Body of pancreas (tissue), 4 donors: ENCODE measurements at regions not wholly inside any gene's neighbourhood (a gene's known extent, or its start where the extent isn't known, plus 50 kb on each side); places are given as distances from the start of the nearest gene placed in this dataset.

Experiments
- ATAC-seq: fragments of 150-250 bp; one replicate; pipeline ENCODE4 v1.9.1; 2016
- DNase-seq, 4 donors: peaks; one replicate each; pipeline ENCODE4 v3.0.0-alpha.2; 2019
- H3K27ac ChIP-seq, 4 donors: fragments of 200-600 bp; sonication (generic); 1 replicate in 3 of 4; 2 replicates in 1 of 4; pipeline versions ENCODE4 v1.5.1 to v1.6.1; 2016 to 2019; ENCODE audit warnings: mild to moderate bottlenecking in 1 of 4, mixed read lengths in 1 of 4, moderate library complexity in 1 of 4
- H3K27me3 ChIP-seq, 2 donors: fragments of 200-600 bp; sonication (generic); one replicate each; pipeline ENCODE4 v1.6.0; 2016; ENCODE audit warnings: mild to moderate bottlenecking in 1 of 2
- H3K36me3 ChIP-seq, 2 donors: fragments of 200-600 bp; sonication (generic); replicated peaks in 1 of 2; 2 replicates each; pipeline ENCODE4 v1.5.1; 2016; ENCODE audit warnings: low read depth in 2 of 2; ENCODE audit not compliant: insufficient read depth in 1 of 2
- H3K4me1 ChIP-seq: fragments of 200-600 bp; sonication (generic); one replicate; pipeline ENCODE4 v1.6.0; 2016
- H3K4me3 ChIP-seq, 2 donors: fragments of 200-600 bp; sonication (generic); 1 replicate in 1 of 2; 2 replicates in 1 of 2; pipeline ENCODE4 v1.5.1; 2016 to 2019
- H3K9me3 ChIP-seq, 3 donors: fragments of 200-600 bp; sonication (generic); 1 replicate in 2 of 3; 2 replicates in 1 of 3; pipeline ENCODE4 v1.5.1; 2016
- POLR2A ChIP-seq, 3 donors: fragments of 450-650 bp; IDR thresholded peaks; one replicate each; pipeline ENCODE4 v1.6.1; 2016; ENCODE audit warnings: antibody characterized with exemption in 3 of 3, mild to moderate bottlenecking in 2 of 3
- WGBS, 2 donors: methylation state at CpG; one replicate each; pipeline ENCODE4 v1.1.5; 2017; 5-methylcytosine and 5-hydroxymethylcytosine counted together
- intact Hi-C: fragments of 100-400 bp; cut with DNase I; formaldehyde crosslinking; loops from one replicate; pipeline ENCODE4 v1.15.1; 2023
- TF ChIP-seq, protein P1 (sequence below), 7 experiments: fragments of 450-650 bp in 4 of 7; fragments of 200-600 bp in 3 of 7; sonication (generic) in 3 of 7; IDR thresholded peaks; one replicate each; pipeline ENCODE4 v1.5.1; 2016 to 2019; ENCODE audit warnings: antibody characterized with exemption in 7 of 7

DNA sequence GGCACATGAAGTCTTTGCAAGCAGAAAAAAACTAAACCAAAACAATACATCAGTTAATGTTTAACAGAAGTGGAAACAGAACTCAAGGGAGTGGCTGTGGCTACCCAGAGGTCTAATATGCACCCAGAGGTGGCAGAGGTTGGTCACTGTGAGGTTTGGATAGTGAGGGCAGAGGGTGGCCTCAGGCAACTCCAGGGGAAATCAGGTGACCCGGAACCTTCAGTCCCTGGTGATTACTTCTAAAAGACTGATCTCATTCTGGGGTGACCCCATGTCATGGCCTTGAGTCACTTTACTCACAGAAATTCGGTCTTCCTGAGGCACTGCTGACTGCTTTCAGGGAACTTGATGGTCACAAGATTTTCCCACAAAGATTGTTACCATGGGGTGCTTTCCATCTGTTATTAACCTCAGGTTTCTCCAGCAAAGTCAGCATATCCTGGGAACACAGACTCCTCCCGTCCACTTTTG lies 99.4 kb downstream of the TMEM17 start:
- Histone ChIP-seq H3K27me3 (no peaks in the 10 kb centered on the region), H3K27ac (no peak overlapping the region), H3K4me1 (peaks cover 11% of the 10 kb centered on the region), H3K9me3 (no peaks in the 10 kb centered on the region), H3K4me3 (no peak overlapping the region), H3K36me3 (no peaks in the 10 kb centered on the region)
- DNase-seq: no peak
- TF ChIP-seq, protein P1, sequence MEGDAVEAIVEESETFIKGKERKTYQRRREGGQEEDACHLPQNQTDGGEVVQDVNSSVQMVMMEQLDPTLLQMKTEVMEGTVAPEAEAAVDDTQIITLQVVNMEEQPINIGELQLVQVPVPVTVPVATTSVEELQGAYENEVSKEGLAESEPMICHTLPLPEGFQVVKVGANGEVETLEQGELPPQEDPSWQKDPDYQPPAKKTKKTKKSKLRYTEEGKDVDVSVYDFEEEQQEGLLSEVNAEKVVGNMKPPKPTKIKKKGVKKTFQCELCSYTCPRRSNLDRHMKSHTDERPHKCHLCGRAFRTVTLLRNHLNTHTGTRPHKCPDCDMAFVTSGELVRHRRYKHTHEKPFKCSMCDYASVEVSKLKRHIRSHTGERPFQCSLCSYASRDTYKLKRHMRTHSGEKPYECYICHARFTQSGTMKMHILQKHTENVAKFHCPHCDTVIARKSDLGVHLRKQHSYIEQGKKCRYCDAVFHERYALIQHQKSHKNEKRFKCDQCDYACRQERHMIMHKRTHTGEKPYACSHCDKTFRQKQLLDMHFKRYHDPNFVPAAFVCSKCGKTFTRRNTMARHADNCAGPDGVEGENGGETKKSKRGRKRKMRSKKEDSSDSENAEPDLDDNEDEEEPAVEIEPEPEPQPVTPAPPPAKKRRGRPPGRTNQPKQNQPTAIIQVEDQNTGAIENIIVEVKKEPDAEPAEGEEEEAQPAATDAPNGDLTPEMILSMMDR (IDR thresholded peaks at IDR 0.05): no peak
- TF ChIP-seq POLR2A (IDR thresholded peaks at IDR 0.05): no peak
- ATAC-seq: no peak
- 53 to 77% methylated on average over 3 of the region's 3 CpGs for WGBS, 2 donors
- intact Hi-C loops: loop anchor here (5.0 kb wide), 1 partner anchor 484 kb away; no protein-coding TSS in a partner anchor

DNA sequence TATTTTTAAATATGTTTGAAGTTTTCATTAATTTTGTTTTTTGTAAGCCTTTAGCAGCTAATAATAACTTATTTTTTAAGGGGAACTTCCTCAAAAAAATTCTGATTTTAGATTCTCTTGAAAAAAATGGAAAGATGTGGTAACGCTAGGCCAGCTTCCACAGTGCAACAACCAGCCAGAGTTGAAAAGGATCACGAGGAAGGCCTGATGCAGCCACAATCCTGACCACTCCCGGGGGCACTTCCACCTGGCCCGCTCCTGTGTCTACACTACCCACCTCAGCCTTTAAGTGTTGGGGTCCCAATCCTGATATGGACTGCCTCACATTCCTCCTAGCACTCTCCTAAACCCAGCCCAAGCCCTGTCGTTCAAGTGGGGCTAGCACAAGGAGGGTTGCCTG lies 101.1 kb downstream of the TMEM17 start:
- intact Hi-C loops: loop anchor here (5.0 kb wide), 1 partner anchor 483 kb away; no protein-coding TSS in a partner anchor
- 69 to 80% methylated on average over 5 of the region's 5 CpGs for WGBS, 2 donors
- ATAC-seq: no peak

DNA sequence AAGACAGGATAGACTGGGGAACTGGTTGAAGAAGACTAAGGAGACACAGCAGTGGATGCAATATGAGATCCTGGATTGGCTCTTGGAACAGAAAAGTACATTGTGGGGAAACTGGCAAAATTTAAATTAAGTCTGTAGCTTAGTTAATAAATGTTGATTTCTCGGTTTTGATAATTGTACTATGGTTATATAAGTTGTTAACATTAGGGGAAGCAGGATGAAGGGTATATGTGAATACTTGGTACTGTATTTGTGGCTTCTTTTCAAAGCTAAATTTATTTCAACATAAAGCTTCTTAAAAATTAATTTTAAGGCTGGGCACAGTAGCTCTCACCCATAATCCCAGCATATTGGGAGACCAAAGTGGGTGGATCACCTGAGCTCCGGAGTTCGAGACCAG lies 103.8 kb downstream of the TMEM17 start:
- Histone ChIP-seq H3K36me3 (no peaks in the 10 kb centered on the region), H3K27ac (no peak overlapping the region), H3K4me3 (no peak overlapping the region), H3K9me3 (no peaks in the 10 kb centered on the region), H3K27me3 (no peaks in the 10 kb centered on the region), H3K4me1 (no peaks in the 10 kb centered on the region)
- intact Hi-C loops: no loop called here
- WGBS, 2 donors: 93 to 96% methylated on average over 3 of the region's 3 CpGs
- DNase-seq (no peak), ATAC-seq (no peak)
- TF ChIP-seq POLR2A (IDR thresholded peaks at IDR 0.05): no peak
- TF ChIP-seq, protein P1 (IDR thresholded peaks at IDR 0.05): no peak

More for the DNA sequence above, 101.1 kb downstream of the TMEM17 start:
- H3K4me1 ChIP-seq: no peaks in the 10 kb centered on the region
- TF ChIP-seq, protein P1 (IDR thresholded peaks at IDR 0.05): no peak
- no peak for TF ChIP-seq POLR2A (IDR thresholded peaks at IDR 0.05)
- DNase-seq: no peak
- no peaks in the 10 kb centered on the region for H3K36me3 ChIP-seq
- H3K27me3 ChIP-seq: no peaks in the 10 kb centered on the region
- no peak overlapping the region for H3K4me3 ChIP-seq
- H3K9me3 ChIP-seq: no peaks in the 10 kb centered on the region
- no peak overlapping the region for H3K27ac ChIP-seq

DNA sequence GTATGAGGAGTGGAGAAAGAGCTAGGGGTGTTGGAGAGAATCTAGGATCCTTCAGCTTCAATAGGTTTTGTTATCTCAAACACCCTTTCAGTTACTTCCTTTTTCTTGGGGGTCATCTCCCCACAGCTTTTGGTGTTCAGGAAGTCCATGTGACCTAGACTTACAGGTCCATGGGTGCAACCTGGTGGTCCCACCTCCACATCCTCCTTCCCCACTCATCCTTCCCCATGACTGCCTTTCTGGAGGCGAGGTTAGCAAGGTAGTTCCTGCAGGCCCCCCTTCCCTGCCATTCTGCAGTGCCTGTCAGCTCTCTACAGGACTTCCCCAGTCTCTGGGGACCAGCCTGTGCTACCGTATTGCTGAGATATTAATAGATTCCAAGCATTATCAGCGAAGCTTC lies 107.6 kb downstream of the TMEM17 start:
- TF ChIP-seq, protein P1 (IDR thresholded peaks at IDR 0.05): no peak
- TF ChIP-seq POLR2A (IDR thresholded peaks at IDR 0.05): no peak
- H3K4me3 ChIP-seq: no peak overlapping the region
- DNase-seq (no peak), ATAC-seq (no peak)
- H3K4me1 ChIP-seq: no peaks in the 10 kb centered on the region
- no peaks in the 10 kb centered on the region for H3K9me3 ChIP-seq
- intact Hi-C loops: no loop called here
- H3K27ac ChIP-seq: no peak overlapping the region
- H3K36me3 ChIP-seq: no peaks in the 10 kb centered on the region
- 73 to 77% methylated on average over 3 of the region's 3 CpGs for WGBS, 2 donors
- no peaks in the 10 kb centered on the region for H3K27me3 ChIP-seq

DNA sequence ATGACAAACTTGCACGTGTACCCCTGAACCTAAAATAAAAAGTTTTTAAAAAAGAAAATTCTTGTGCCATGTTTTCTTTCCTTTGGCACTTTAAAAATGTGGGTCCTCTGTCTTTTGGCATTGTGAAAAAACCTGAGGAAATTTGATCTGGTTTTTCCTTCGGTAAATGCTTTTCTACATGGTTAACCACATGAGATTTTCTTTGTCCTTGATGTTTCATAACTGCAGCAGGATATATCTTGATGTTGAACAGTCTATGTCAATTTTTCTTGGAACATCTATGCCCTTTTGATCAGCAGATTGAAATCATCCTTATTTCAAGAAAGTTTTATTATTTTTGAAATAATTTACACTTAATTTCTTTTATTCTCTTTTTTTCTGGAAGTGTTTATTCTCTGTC lies 109.1 kb downstream of the TMEM17 start:
- no peak for DNase-seq
- Histone ChIP-seq H3K4me3 (no peak overlapping the region), H3K36me3 (no peaks in the 10 kb centered on the region), H3K9me3 (no peaks in the 10 kb centered on the region), H3K4me1 (no peaks in the 10 kb centered on the region), H3K27me3 (no peaks in the 10 kb centered on the region), H3K27ac (no peak overlapping the region)
- no peak for TF ChIP-seq POLR2A (IDR thresholded peaks at IDR 0.05)
- TF ChIP-seq, protein P1 (IDR thresholded peaks at IDR 0.05): no peak
- ATAC-seq: no peak
- intact Hi-C loops: no loop called here
- 69 to 77% methylated on average over 2 of the region's 2 CpGs for WGBS, 2 donors
